Brain microvascular endothelial cell (primary cell): ENCODE measurements at regions not wholly inside any gene's neighbourhood (a gene's known extent, or its start where the extent isn't known, plus 50 kb on each side); places are given as distances from the start of the nearest gene placed in this dataset.

Source experiments
- DNase-seq: peaks from one replicate; pipeline ENCODE4 v3.0.0-alpha.2; 2020
- H3K27ac ChIP-seq: fragments of 250-450 bp; sonication (Bioruptor Pico); 2 replicates; pipeline ENCODE4 v1.5.1; 2020; ENCODE audit warnings: mild to moderate bottlenecking, moderate library complexity
- H3K27me3 ChIP-seq: fragments of 250-450 bp; sonication (Bioruptor Pico); replicated peaks from 2 replicates; pipeline ENCODE4 v1.5.1; 2020; ENCODE audit warnings: mild to moderate bottlenecking
- H3K36me3 ChIP-seq: fragments of 250-450 bp; sonication (Bioruptor Pico); replicated peaks from 2 replicates; pipeline ENCODE4 v1.5.1; 2020; ENCODE audit warnings: mild to moderate bottlenecking
- H3K4me3 ChIP-seq: 2 replicates; pipeline ENCODE4 v1.5.1; 2011; ENCODE audit warnings: low read depth, mild to moderate bottlenecking, control low read depth, low read length, moderate library complexity
- in situ Hi-C: cut with HindIII; loops from 2 replicates; pipeline ENCODE4 v1.10.0; 2017; ENCODE audit warnings: low sequenced_read_pairs, low pct_ligation_motif_present
- TF ChIP-seq, protein P1 (sequence below): IDR thresholded peaks from 2 replicates; pipeline ENCODE4 v1.5.1; 2011; ENCODE audit warnings: low read depth, mild to moderate bottlenecking, moderate library complexity, low read length, control low read depth, inconsistent platforms; ENCODE audit errors: missing control alignments

- in situ Hi-C loops = no loop called here
- Histone ChIP-seq H3K36me3 (no peaks in the 10 kb centered on the region), H3K27me3 (no peaks in the 10 kb centered on the region), H3K4me3 (no peak overlapping the region), H3K27ac (no peak overlapping the region)
- TF ChIP-seq, protein P1, sequence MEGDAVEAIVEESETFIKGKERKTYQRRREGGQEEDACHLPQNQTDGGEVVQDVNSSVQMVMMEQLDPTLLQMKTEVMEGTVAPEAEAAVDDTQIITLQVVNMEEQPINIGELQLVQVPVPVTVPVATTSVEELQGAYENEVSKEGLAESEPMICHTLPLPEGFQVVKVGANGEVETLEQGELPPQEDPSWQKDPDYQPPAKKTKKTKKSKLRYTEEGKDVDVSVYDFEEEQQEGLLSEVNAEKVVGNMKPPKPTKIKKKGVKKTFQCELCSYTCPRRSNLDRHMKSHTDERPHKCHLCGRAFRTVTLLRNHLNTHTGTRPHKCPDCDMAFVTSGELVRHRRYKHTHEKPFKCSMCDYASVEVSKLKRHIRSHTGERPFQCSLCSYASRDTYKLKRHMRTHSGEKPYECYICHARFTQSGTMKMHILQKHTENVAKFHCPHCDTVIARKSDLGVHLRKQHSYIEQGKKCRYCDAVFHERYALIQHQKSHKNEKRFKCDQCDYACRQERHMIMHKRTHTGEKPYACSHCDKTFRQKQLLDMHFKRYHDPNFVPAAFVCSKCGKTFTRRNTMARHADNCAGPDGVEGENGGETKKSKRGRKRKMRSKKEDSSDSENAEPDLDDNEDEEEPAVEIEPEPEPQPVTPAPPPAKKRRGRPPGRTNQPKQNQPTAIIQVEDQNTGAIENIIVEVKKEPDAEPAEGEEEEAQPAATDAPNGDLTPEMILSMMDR = no peak
- no peak for DNase-seq
Measured at GRCh38 chr1:36731226-36732014, 248.7 kb upstream of the CSF3R start.

DNA sequence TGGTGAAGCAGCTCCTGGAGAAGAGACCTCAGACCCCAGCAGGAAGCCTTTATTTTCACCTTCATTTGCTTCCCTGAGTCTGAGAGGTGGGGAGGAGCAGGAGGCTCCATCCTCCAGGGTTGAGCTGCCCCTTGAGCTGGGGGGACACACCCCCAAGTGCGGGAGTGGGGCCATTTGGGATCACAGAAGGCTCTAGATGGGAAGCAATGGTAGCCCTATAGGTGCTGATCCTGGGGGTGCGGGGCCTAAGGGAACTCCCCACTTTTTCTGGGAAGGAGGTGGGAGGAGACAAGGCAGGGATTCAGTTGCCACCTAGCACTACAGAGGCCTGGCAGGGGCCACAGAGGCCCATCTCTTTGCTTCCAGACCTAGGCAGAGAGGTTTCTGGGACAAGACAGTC lies 247.9 kb upstream of the CSF3R start:
- TF ChIP-seq, protein P1 = no peak
- Histone ChIP-seq H3K4me3 (no peak overlapping the region), H3K27me3 (no peaks in the 10 kb centered on the region), H3K36me3 (no peaks in the 10 kb centered on the region), H3K27ac (no peak overlapping the region)
- DNase-seq = no peak
- in situ Hi-C loops = no loop called here

GRCh38 chr1:36729716-36730510 lies 247.2 kb upstream of the CSF3R start:
- in situ Hi-C loops = no loop called here

GRCh38 chr1:36729289-36729688 lies 246.6 kb upstream of the CSF3R start:
- no peak for DNase-seq
- H3K36me3 ChIP-seq = no peaks in the 10 kb centered on the region
- H3K4me3 ChIP-seq = no peak overlapping the region
- H3K27ac ChIP-seq = no peak overlapping the region
- H3K27me3 ChIP-seq = no peaks in the 10 kb centered on the region
- TF ChIP-seq, protein P1 = no peak
- in situ Hi-C loops = no loop called here

More at GRCh38 chr1:36729716-36730510, 247.2 kb upstream of the CSF3R start:
- Histone ChIP-seq H3K27ac (no peak overlapping the region), H3K4me3 (no peak overlapping the region), H3K36me3 (no peaks in the 10 kb centered on the region), H3K27me3 (no peaks in the 10 kb centered on the region)
- DNase-seq = no peak
- TF ChIP-seq, protein P1 = no peak

DNA sequence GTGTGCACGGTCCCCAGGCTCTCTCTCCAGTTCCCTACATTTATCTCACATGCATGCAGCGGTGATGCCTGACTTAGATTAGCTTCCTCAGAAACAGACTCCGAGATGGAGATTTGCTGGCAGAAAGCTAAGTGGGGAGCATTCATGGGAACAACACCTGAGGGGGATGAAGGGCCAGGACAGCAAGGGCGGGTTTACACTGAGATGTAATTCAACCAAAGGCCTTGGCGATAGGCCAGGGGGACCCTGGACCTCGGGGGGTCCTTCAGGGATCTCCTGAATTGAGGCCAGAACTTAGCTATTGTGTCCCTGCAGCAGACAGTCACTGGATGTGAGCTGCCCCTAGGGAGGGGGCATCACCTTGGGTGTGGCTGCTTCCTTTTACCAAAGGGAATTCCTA lies 246.1 kb upstream of the CSF3R start:
- H3K36me3 ChIP-seq = no peaks in the 10 kb centered on the region
- TF ChIP-seq, protein P1 = no peak
- in situ Hi-C loops = no loop called here
- no peak overlapping the region for H3K27ac ChIP-seq
- no peak overlapping the region for H3K4me3 ChIP-seq
- no peak for DNase-seq
- H3K27me3 ChIP-seq = no peaks in the 10 kb centered on the region
